Panc1 (cell line): ENCODE measurements at regions not wholly inside any gene's neighbourhood (a gene's known extent, or its start where the extent isn't known, plus 50 kb on each side); places are given as distances from the start of the nearest gene placed in this dataset.

Experiments used
- POLR2AphosphoS5 ChIP-seq: IDR thresholded peaks from 2 replicates; pipeline ENCODE4 v1.6.1; 2012; ENCODE audit warnings: mild to moderate bottlenecking, low read depth, low read length, moderate library complexity
- SIN3A ChIP-seq: IDR thresholded peaks from 2 replicates; pipeline ENCODE4 v1.6.1; 2012; ENCODE audit warnings: low read depth, mild to moderate bottlenecking, low read length, moderate library complexity, borderline replicate concordance; ENCODE audit not compliant: insufficient read depth
- TF ChIP-seq, protein P1 (sequence below): fragments of 450-650 bp; IDR thresholded peaks from 2 replicates; pipeline ENCODE4 v1.5.1; 2017; ENCODE audit warnings: mild to moderate bottlenecking
- TF ChIP-seq, protein P2 (sequence below), 2 experiments: IDR thresholded peaks; 2 replicates each; pipeline ENCODE4 v1.6.1; 2011 to 2012; ENCODE audit warnings: low read depth in 2 of 2, control low read depth in 1 of 2, low read length in 1 of 2, mild to moderate bottlenecking in 1 of 2, moderate library complexity in 1 of 2; ENCODE audit not compliant: insufficient read depth in 1 of 2

DNA sequence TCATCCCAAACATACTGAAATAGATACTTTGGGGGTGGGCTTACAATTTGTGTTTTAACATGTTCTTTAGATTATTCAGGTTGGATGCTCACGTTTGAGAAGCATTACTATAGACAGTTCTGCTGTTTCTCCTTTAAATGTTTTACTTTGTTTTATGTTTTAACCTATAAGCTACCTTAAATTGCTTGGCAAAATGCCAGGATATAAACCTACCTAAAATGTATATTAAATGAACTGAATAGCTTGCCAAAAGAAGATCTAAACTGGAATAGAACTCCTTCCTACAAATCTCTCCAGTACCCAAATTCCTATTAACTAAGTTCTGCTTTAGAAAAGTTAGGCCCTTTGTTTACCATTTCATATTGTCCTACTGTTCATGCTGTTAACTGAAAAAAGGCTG lies 124.4 kb downstream of the TBX22 start:
- TF ChIP-seq, protein P1, sequence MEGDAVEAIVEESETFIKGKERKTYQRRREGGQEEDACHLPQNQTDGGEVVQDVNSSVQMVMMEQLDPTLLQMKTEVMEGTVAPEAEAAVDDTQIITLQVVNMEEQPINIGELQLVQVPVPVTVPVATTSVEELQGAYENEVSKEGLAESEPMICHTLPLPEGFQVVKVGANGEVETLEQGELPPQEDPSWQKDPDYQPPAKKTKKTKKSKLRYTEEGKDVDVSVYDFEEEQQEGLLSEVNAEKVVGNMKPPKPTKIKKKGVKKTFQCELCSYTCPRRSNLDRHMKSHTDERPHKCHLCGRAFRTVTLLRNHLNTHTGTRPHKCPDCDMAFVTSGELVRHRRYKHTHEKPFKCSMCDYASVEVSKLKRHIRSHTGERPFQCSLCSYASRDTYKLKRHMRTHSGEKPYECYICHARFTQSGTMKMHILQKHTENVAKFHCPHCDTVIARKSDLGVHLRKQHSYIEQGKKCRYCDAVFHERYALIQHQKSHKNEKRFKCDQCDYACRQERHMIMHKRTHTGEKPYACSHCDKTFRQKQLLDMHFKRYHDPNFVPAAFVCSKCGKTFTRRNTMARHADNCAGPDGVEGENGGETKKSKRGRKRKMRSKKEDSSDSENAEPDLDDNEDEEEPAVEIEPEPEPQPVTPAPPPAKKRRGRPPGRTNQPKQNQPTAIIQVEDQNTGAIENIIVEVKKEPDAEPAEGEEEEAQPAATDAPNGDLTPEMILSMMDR: no peak
- TF ChIP-seq, protein P2, sequence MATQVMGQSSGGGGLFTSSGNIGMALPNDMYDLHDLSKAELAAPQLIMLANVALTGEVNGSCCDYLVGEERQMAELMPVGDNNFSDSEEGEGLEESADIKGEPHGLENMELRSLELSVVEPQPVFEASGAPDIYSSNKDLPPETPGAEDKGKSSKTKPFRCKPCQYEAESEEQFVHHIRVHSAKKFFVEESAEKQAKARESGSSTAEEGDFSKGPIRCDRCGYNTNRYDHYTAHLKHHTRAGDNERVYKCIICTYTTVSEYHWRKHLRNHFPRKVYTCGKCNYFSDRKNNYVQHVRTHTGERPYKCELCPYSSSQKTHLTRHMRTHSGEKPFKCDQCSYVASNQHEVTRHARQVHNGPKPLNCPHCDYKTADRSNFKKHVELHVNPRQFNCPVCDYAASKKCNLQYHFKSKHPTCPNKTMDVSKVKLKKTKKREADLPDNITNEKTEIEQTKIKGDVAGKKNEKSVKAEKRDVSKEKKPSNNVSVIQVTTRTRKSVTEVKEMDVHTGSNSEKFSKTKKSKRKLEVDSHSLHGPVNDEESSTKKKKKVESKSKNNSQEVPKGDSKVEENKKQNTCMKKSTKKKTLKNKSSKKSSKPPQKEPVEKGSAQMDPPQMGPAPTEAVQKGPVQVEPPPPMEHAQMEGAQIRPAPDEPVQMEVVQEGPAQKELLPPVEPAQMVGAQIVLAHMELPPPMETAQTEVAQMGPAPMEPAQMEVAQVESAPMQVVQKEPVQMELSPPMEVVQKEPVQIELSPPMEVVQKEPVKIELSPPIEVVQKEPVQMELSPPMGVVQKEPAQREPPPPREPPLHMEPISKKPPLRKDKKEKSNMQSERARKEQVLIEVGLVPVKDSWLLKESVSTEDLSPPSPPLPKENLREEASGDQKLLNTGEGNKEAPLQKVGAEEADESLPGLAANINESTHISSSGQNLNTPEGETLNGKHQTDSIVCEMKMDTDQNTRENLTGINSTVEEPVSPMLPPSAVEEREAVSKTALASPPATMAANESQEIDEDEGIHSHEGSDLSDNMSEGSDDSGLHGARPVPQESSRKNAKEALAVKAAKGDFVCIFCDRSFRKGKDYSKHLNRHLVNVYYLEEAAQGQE (IDR thresholded peaks at IDR 0.05; ENCODE audit: insufficient read depth in 1 of 2, low read depth in 2 of 2, low read length in 1 of 2): no peak
- no peak for TF ChIP-seq SIN3A
- TF ChIP-seq POLR2AphosphoS5: no peak
